HUES64 (cell line): ENCODE measurements at regions not wholly inside any gene's neighbourhood (a gene's known extent, or its start where the extent isn't known, plus 50 kb on each side); places are given as distances from the start of the nearest gene placed in this dataset.

Source experiments
- H3K27ac ChIP-seq: 2 replicates; pipeline ENCODE4 v1.7.0; 2013; ENCODE audit warnings: low read depth, low read length, inconsistent platforms
- H3K27me3 ChIP-seq: 2 replicates; pipeline ENCODE4 v1.6.1; 2013; ENCODE audit warnings: mild to moderate bottlenecking, low read length; ENCODE audit not compliant: insufficient read depth
- H3K36me3 ChIP-seq: 2 replicates; pipeline ENCODE4 v1.6.1; 2013; ENCODE audit warnings: mild to moderate bottlenecking, low read length; ENCODE audit not compliant: insufficient read depth
- H3K4me1 ChIP-seq: 2 replicates; pipeline ENCODE4 v1.6.1; 2013; ENCODE audit warnings: mild to moderate bottlenecking, low read length, moderate library complexity; ENCODE audit not compliant: insufficient read depth
- H3K4me3 ChIP-seq: 2 replicates; pipeline ENCODE4 v1.5.1; 2013; ENCODE audit warnings: mild to moderate bottlenecking, low read length, moderate library complexity
- H3K9ac ChIP-seq: 2 replicates; pipeline ENCODE4 v1.6.1; 2013; ENCODE audit warnings: mild to moderate bottlenecking, low read depth, low read length
- H3K9me3 ChIP-seq: 2 replicates; pipeline ENCODE4 v1.6.1; 2013; ENCODE audit warnings: low read depth, low read length; ENCODE audit not compliant: insufficient read depth
- WGBS: fragments of 150-250, 120-280 bp; methylation state at CpG from one replicate; pipeline ENCODE4 v1.1.7; 2013; ENCODE audit warnings: missing lambda C conversion rate; 5-methylcytosine and 5-hydroxymethylcytosine counted together

DNA sequence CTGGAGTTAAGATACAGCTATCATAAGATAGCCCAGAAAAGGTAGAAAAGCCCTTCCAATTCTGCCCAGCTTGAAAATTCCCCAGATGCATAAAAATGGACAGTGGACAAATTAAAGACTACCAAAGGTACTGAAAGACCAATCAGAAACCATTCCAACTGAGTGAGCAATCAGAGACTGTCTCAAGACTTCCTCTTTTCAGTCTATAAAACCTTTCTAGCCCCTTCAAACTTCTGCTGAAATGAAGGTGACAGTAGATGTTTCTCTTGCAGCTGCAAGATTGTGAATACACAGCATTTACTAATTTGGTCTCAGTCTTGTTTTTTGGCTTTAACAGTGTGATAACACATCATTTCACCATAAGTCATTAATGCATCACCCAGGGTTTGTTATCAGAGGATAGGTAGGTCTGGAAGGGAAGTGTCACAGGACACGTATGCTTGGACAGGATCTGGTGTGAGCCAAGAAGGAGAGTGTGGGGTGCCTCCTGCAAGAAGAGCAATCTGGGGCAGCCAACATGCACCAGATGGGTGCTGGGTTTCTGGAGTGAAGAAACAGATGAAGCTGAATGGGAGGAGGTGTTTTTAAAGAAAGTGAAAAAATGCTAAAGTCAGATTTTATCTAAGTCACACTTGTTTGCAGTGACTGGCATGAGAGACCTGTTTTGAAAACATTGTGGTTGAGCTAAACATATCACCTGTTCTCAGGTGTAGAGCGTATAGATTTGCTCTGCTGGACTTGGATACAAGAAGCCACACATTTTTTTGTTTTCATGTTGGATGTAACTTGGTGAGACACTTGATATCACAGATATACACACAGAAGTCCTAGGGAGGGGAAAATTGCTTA, 75.3 kb upstream of the DDX18 start:
- 99% methylated on average over 2 of the region's 2 CpGs for WGBS
- H3K4me1 ChIP-seq, result no peaks in the 10 kb centered on the region
- no peaks in the 10 kb centered on the region for H3K9me3 ChIP-seq
- no peak overlapping the region for H3K4me3 ChIP-seq
- H3K36me3 ChIP-seq, result no peaks in the 10 kb centered on the region
- H3K9ac ChIP-seq, result no peak overlapping the region
- H3K27ac ChIP-seq, result no peak overlapping the region
- no peaks in the 10 kb centered on the region for H3K27me3 ChIP-seq

DNA sequence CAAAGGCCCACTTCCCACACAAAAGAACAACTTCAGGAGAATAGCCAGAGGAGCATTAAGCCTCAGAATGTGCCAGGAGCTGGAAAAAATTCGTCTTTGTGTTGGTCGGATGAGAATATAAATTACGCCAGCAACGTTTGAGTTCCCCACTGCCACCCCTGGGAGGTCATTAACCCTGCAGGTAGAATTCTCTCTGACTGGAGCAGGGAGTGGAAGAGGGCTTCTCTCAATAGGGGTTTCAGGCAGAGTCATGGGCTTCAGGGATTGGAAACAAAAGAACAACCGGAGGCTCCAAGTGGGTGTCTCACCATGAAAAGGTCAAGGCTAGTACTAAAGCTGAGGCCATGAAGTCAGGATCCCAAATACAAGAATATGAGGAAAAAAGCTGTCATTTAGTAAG, 69.0 kb upstream of the DDX18 start:
- Histone ChIP-seq H3K36me3 (no peaks in the 10 kb centered on the region), H3K4me1 (no peaks in the 10 kb centered on the region), H3K4me3 (no peak overlapping the region), H3K9me3 (no peaks in the 10 kb centered on the region), H3K27ac (no peak overlapping the region), H3K27me3 (no peaks in the 10 kb centered on the region), H3K9ac (no peak overlapping the region)
- 57% methylated on average over 5 of the region's 5 CpGs for WGBS

DNA sequence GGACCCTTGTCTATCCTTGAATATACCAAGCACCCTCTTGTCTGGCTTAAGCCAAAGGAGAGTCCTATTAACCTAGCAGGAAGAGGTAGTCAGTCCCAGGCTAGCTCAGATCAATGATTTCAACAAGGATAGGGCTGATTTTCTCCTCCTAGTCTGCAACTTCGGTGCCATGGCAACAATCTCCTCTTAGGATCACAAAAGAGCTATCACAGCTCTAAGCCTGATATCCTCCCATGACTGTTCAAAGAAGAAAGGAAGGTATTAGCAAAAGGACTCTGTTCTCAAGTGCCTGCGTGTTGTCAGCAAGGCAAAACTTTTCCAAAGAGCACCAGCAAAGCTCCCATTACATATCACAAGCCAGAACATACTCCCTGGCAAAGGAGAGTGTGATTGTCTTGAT, 58.7 kb upstream of the DDX18 start:
- H3K4me3 ChIP-seq, result no peak overlapping the region

DNA sequence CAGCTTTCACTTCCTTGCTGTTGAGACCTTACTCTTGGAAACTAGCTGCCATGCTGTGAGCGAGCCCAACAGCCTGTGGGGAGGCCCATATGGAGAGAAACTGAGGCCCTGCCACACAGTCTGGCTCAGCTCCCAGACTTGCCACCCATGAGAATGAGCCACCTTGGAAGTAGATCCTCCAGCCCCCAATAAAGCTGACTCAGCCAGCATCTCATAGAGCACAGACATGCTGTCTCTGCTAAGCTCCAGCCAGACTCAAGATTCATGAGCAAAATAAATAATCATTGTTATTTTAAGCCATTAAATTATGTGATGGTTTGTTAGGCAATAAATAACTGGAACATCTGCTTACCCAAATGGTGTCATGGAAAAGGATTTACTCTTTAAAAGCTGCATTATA, 53.6 kb upstream of the DDX18 start:
- no peaks in the 10 kb centered on the region for H3K36me3 ChIP-seq
- no peak overlapping the region for H3K27ac ChIP-seq
- no peak overlapping the region for H3K9ac ChIP-seq
- H3K9me3 ChIP-seq, result no peaks in the 10 kb centered on the region
- no peak overlapping the region for H3K4me3 ChIP-seq
- WGBS, result 87% methylated on average over 1 of the region's 1 CpG
- H3K27me3 ChIP-seq, result no peaks in the 10 kb centered on the region
- no peaks in the 10 kb centered on the region for H3K4me1 ChIP-seq

More for the DNA sequence above, 58.7 kb upstream of the DDX18 start:
- no peaks in the 10 kb centered on the region for H3K9me3 ChIP-seq
- H3K4me1 ChIP-seq, result no peaks in the 10 kb centered on the region
- H3K36me3 ChIP-seq, result no peaks in the 10 kb centered on the region
- 81% methylated on average over 2 of the region's 2 CpGs for WGBS
- no peak overlapping the region for H3K27ac ChIP-seq
- H3K9ac ChIP-seq, result no peak overlapping the region
- H3K27me3 ChIP-seq, result no peaks in the 10 kb centered on the region

DNA sequence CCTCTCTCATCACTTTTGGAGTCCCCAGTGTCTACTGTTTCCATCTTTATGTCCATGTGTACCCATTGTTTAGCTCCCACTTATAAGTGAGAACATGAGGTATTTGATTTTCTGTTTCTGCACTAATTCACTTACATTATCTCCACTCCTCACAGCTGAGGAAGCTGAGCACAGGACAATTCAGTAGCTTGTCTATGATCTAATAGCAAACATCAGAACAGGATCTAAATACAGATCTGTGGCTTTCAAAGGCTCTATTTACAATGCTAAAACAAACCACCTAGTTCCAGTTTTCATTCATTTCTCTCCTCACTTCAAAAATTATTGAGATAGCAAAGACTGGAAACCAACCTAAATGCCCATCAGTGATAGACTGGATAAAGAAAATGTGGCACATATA, 52.0 kb upstream of the DDX18 start:
- Histone ChIP-seq H3K36me3 (no peaks in the 10 kb centered on the region), H3K4me3 (no peak overlapping the region), H3K9me3 (no peaks in the 10 kb centered on the region), H3K27me3 (no peaks in the 10 kb centered on the region), H3K9ac (no peak overlapping the region), H3K4me1 (no peaks in the 10 kb centered on the region), H3K27ac (no peak overlapping the region)

DNA sequence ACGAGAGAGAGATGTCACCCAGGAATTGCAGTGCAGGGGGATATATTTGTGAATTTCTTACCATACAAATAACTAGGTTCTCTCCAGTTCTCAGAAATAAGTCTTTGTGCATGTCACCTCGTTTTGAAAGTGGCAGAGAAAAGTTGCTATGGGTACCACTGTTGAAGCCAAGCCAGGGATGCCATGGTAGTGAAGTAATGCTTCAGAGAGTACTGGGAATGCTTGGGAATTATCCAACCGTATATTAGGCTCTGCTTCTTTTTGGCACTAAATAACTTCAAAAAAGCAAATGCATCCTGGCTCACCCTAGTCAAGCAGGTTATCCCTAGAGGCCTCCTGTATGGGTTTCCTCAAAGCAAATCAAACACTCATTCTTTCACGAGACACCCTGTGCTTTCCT, 50.7 kb upstream of the DDX18 start:
- H3K4me3 ChIP-seq, result no peak overlapping the region
- no peak overlapping the region for H3K27ac ChIP-seq
- WGBS, result 83% methylated on average over 4 of the region's 4 CpGs

More for the DNA sequence above, 50.7 kb upstream of the DDX18 start:
- no peaks in the 10 kb centered on the region for H3K9me3 ChIP-seq
- H3K4me1 ChIP-seq, result no peaks in the 10 kb centered on the region
- no peak overlapping the region for H3K9ac ChIP-seq
- no peaks in the 10 kb centered on the region for H3K36me3 ChIP-seq
- H3K27me3 ChIP-seq, result no peaks in the 10 kb centered on the region
